ENCODE measurements at regions not wholly inside any gene's neighbourhood (a gene's known extent, or its start where the extent isn't known, plus 50 kb on each side); places are given as distances from the start of the nearest gene placed in this dataset.

GRCh38 chrY:12605426-12605825, 95.6 kb upstream of the USP9Y start:
- no peak for TF ChIP-seq EZH2 (IDR thresholded peaks at IDR 0.05; ENCODE audit: insufficient read depth, poor library complexity, severe bottlenecking)
- TF ChIP-seq EZH2phosphoT487 (IDR thresholded peaks at IDR 0.05; ENCODE audit: insufficient read depth, low read depth): no peak

All from GM23248 (cell line).